ENCODE measurements at regions not wholly inside any gene's neighbourhood (a gene's known extent, or its start where the extent isn't known, plus 50 kb on each side); places are given as distances from the start of the nearest gene placed in this dataset.

DNA sequence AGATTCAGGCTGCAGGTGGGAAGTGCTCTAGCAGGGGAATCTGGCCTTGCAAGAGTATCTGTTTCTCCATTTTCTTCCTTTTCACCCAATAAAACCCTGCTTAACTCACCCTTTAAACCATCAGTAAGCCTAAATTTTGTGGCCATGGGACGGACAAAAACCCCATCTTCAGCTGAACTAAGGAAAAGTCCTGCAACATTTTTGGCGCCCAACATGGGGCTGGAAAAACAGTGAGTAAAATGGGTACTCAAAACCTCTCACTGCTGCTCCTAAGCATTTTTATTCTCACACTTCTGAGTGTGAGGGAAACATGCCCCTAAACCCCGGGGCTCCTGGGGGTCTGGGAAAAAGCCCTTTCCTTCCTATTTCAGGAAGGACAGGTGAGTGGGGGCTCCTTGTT, 414.3 kb downstream of the ZNF804A start:
- TF ChIP-seq POLR2A (IDR thresholded peaks at IDR 0.05) = no peak
- TF ChIP-seq, protein P1, sequence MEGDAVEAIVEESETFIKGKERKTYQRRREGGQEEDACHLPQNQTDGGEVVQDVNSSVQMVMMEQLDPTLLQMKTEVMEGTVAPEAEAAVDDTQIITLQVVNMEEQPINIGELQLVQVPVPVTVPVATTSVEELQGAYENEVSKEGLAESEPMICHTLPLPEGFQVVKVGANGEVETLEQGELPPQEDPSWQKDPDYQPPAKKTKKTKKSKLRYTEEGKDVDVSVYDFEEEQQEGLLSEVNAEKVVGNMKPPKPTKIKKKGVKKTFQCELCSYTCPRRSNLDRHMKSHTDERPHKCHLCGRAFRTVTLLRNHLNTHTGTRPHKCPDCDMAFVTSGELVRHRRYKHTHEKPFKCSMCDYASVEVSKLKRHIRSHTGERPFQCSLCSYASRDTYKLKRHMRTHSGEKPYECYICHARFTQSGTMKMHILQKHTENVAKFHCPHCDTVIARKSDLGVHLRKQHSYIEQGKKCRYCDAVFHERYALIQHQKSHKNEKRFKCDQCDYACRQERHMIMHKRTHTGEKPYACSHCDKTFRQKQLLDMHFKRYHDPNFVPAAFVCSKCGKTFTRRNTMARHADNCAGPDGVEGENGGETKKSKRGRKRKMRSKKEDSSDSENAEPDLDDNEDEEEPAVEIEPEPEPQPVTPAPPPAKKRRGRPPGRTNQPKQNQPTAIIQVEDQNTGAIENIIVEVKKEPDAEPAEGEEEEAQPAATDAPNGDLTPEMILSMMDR (IDR thresholded peaks at IDR 0.05) = no peak
- TF ChIP-seq POLR2AphosphoS5 (IDR thresholded peaks at IDR 0.05) = no peak

All from prostate gland (tissue), 2 donors.